ENCODE measurements at regions not wholly inside any gene's neighbourhood (a gene's known extent, or its start where the extent isn't known, plus 50 kb on each side); places are given as distances from the start of the nearest gene placed in this dataset.

GRCh38 chr13:28563609-28564008 is 68.7 kb upstream of the FLT1 start:
- TF ChIP-seq POLR2A (IDR thresholded peaks at IDR 0.05; ENCODE audit: control extremely low read depth in 1 of 2, low read depth in 2 of 2, low read length in 2 of 2), result no peak
- no peak for TF ChIP-seq GTF2F1 (IDR thresholded peaks at IDR 0.05; ENCODE audit: borderline replicate concordance, low read depth, low read length)
- TF ChIP-seq POLR2AphosphoS5 (IDR thresholded peaks at IDR 0.05; ENCODE audit: low read depth, low read length), result no peak
- no peak for TF ChIP-seq SP1 (IDR thresholded peaks at IDR 0.05; ENCODE audit: low read depth, low read length)
- TF ChIP-seq, protein P1, sequence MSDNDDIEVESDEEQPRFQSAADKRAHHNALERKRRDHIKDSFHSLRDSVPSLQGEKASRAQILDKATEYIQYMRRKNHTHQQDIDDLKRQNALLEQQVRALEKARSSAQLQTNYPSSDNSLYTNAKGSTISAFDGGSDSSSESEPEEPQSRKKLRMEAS (IDR thresholded peaks at IDR 0.05), result no peak
- TF ChIP-seq TCF12 (IDR thresholded peaks at IDR 0.05; ENCODE audit: low read depth, low read length), result no peak
- TF ChIP-seq, protein P2, sequence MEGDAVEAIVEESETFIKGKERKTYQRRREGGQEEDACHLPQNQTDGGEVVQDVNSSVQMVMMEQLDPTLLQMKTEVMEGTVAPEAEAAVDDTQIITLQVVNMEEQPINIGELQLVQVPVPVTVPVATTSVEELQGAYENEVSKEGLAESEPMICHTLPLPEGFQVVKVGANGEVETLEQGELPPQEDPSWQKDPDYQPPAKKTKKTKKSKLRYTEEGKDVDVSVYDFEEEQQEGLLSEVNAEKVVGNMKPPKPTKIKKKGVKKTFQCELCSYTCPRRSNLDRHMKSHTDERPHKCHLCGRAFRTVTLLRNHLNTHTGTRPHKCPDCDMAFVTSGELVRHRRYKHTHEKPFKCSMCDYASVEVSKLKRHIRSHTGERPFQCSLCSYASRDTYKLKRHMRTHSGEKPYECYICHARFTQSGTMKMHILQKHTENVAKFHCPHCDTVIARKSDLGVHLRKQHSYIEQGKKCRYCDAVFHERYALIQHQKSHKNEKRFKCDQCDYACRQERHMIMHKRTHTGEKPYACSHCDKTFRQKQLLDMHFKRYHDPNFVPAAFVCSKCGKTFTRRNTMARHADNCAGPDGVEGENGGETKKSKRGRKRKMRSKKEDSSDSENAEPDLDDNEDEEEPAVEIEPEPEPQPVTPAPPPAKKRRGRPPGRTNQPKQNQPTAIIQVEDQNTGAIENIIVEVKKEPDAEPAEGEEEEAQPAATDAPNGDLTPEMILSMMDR (IDR thresholded peaks at IDR 0.05; ENCODE audit: control extremely low read depth in 1 of 3, insufficient read depth in 1 of 3, low read depth in 1 of 3, low read length in 3 of 3), result no peak
- no peak for TF ChIP-seq GABPA (IDR thresholded peaks at IDR 0.05; ENCODE audit: borderline replicate concordance, insufficient read depth, low read length)
- TF ChIP-seq CBX8 (IDR thresholded peaks at IDR 0.05; ENCODE audit: borderline replicate concordance, low read depth, low read length), result no peak
